ENCODE measurements at regions not wholly inside any gene's neighbourhood (a gene's known extent, or its start where the extent isn't known, plus 50 kb on each side); places are given as distances from the start of the nearest gene placed in this dataset.
A peak's percentile ranks its signal among the peaks of the same experiment; 100 is the strongest.
"Not testable (repeated sequence)": the region's sequence is repeated elsewhere in the genome, so short reads cannot be mapped to it uniquely, and the experiment has no call there.

DNA sequence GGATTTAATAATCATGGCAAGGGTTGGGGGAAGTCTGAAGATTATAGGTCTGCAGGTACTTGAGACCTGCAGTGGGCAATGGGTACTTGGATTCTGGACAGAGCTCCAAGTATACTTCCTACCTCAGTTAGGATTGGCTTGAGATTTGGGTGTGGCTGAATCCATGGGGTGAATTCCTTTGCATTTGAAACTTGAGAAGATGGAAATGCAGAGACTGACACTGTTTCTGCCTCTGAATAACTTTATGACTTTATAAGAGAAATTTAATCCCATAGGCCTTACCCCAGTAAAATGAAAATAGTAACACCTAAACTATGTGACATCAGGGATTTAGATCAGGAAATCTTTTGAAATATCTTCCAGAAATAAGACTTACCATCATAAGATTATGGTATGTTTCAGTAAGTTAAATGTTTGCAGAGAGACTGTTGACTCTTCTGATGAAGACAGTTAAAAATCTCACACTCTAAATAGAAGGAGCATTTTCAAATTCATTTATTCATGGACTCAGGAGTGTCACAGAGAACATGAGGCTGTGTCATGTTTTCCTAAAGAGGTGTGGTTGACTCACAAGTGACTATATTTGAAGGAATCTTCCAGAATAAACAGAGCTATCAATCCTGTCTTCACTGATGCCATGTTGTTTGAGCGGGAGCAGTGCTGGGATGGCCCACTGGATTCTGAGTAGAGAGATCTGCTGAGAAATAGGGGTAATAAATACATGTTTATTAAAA is 513.5 kb upstream of the NR3C2 start:
- no peak for DNase-seq (ENCODE audit: low spot score)

DNA sequence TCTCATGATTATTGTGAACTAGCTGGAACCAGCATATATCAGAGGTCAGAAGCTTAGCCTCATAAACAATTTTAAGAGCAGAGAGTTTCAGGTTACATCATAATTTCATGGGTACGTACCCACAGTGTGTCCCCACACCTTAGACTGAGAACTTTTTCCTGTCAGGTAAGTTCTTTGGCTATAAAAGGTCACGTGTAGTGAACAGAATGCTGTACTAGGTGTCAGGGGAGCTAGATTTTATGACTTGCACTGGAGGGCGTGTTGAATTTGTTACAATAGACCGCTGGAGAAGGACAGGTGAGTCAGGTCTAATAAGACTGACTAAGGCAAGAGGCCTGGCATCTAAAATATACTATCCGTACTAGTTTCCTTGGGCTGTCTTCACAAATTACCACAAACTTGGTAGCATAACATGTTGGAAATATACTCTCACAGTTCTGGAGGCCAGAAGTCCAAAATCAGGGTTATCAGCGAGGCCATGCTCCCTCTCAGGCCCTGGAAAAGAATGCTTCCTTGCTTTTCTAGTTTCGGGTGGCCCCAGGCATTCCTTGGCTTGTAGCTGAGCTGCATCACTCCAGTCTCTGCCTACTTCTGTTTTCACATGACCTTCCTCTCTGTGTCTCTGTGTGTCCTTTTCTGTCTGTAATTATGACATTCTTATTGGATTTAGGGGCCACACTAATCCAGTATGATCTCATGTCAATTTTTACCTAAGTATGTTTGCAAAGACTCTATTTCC is 512.0 kb upstream of the NR3C2 start:
- no peak for DNase-seq (ENCODE audit: low spot score)

DNA sequence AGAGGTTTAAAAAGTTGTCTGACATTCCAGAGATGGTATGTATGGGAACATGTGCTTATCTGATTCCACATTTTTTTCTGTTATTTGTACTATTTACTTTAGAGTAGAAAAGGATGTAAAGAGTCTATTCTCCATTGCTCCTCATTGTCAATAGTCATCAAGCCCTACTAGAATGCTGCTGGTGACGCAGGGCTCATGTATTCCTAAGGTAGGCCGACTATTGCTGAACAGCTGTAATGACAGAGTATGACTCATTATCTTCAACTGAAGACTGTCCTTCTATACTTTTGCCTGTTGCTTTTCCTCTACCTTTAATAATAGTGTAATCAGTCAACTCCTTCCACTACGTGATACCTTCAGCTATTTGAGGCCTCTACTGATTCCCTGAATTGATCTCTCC is 509.1 kb upstream of the NR3C2 start:
- no peak for DNase-seq (ENCODE audit: low spot score)

DNA sequence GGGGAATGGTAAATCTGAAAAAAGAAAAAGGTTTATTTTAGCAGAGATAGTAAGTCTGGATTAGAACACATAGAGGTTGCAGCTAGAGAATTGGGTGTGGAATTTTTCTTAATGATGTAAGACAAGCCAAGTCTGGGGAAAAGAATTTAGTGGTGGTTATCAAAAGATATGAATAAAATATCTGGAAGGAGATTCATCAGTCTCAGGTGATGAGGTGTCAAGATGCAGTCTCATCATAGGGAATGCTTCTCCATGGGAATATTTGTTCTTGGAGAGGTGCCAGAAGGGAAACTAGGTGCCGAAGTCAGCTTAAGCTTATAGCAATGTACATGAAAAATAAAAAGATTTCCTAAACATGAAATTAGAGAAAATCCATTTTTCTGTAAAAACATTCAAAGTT is 504.1 kb upstream of the NR3C2 start:
- no peak for DNase-seq (ENCODE audit: low spot score)

DNA sequence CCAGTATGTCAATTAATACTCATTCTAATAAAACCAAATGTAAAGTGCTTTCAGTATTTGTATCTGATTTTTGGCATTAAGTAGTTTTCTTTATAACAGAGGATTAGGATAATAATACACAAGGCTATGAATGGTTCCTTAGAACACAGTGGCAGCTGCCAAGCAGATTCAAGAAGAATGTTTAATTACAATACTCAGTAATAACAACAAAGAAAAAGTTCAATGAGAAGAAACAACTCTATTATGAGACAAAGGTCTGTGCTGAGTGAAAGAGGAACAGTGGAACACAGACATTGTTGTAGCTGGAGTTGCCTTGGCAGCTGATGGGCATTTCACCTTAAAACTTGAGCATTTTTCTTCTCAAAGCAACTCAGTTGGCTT is 502.6 kb upstream of the NR3C2 start:
- no peak for DNase-seq (ENCODE audit: low spot score)

DNA sequence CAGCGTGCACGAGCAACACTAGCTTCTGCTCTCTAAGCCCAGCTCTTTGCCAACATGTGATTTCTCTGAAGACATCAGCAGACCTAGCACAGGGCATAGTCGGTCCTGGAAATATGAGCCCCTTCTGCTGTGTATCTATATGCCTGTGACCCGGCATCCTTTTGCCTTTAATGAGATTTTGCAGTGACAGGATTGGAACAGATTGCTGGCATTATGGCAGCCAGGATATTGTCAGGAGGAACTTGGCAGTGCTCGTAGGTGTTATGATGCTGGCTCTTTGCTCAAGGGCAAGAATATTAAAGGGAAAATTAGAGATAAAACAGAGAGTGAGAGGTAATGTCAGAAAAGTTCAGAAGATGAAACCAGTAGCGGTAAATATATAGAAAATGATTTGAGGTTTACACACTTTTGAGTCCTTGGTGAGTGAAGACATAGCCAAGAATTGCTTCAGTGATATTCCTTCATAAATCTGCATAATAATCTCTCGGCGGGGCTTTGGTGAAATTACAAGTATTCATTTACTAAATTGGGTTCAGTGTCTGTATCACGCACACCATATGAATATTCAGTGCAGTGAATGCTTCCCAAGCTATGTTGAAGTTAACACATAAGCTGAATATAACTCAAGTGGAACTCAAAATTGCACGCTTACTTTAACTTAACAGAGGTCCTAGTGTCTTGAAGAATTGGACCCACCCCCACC is 502.1 kb upstream of the NR3C2 start:
- no peak for DNase-seq (ENCODE audit: low spot score)

DNA sequence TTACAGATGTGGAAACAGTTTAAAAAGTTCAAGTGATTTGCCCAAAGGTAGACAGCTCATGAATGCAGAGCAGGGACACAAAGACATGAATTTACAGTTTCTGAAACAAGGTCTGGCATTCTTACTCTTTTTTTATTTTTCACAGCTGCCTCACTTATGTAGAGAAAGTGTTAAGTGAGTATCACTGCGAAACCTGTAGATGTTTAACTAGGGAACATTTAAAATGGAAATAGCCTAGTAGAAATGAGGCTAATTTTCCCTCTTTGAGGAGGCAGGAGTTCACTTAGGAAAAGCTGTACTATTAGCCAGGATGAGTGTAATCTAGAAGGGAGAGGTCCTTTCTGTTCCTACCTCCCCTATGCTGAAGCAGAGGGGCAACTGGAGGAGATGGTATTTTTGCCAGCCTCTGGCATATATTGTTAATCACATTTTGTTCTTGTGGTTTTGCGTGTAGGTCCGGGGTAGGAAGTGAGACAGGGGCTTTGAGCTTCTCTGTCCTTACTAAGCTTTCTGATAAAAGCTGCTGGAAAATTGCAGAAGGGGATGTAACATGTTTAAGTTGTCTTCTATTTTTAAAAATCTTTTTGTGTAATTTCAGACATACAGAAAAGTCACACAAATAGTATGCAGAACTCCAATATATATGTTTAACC is 492.8 kb upstream of the NR3C2 start:
- DNase-seq (ENCODE audit: low spot score) = no peak

DNA sequence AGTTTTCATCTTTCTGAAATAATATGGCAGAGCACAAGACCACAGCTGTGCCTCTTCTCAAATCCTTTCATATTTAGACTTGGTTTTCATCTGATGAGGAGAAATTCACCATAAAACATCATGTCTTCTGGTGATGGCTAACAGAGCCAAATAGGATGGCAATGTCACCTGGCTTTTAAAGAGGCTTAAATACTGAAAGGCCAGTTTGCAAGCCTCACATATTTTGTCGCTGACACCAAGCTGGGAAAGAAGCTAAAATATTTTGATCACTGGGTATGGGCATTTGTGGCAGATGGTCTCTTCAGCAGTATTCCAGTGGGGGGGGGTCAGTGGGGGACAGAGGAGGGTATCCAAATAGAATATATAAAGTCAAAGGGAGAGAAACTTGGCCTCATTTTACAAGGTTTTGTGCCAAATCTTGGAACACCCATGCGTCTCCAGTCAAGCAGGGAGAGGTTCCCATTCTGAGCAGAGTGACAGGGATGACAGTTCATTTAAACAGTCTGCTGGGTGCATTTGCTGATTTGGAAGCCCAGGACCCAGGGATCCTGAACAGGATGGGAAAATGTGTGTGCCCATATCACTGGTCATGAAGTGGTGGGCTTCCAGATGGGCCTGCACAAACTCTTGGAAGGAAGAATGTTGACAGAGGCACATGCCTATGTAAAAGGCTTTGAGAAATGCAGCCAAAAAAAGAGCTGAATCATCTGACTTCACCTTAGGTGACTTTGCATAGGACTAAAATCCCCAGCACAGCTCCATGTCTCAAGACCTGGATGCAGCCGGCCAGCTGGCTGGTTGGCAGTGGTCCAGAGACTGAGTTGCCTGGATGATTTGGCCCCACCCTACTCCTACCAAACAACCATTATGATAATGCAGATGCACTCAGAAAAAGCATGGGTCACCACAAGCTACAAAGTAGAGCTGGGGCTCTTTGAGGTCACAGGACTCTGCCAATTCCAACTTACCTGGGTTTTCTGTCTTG is 484.4 kb upstream of the NR3C2 start:
- DNase-seq (ENCODE audit: low spot score) = peak; percentile 19

DNA sequence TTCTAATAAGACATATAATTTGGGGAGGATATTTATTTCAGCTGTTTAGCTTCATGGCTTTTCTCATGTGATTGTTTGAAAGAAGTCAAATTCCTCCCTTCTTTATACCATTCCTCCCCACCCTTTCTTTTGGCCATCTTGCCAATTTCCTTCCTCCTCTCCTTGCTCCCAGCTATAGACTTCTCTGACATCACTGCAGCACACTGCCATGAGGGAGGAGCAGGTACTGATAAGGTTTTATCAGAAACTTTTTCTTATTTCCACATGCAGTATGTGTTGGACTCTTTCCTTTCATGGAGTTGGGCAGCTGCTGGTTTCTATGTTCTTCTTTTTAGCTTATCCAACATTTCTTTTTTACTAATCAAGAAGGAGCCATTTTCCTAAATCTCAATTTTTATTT is 481.7 kb upstream of the NR3C2 start:
- DNase-seq (ENCODE audit: low spot score) = no peak

DNA sequence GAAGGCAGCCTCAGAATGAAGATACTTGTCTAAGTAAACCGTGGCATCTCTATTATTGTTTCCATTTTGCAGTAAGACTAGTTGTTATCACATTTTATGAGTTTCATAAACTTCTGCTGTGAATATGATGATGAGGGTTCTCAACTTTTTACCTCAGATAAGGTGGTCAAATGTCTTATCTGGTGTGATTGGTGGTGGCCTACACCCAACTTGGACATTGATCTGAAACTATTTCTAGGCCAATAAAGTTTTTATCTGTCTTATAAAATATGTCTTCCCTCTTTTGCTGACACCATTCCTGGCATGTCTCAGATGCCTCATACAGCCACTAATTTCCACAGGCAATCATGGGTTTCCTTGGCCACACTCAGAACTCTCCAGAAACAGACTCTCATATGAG is 480.3 kb upstream of the NR3C2 start:
- DNase-seq (ENCODE audit: low spot score) = no peak

DNA sequence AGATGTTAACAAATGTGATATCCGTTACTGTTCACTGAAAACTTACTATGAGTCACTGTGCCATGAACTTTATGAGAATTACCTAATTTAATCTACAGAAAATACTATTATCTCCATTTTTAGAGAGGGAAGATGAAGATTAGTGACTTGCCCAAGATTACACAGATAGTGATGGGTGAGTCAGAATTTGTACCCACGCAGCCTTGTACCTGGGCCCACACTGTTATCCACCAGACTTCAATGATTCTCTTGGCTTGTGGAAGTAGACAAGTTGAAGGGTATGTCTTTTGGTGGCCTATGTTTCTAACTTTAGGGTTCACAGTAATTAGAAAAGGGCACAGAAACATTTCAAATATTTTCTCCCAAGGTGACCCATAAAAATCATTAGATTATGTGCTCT is 472.5 kb upstream of the NR3C2 start:
- DNase-seq (ENCODE audit: low spot score) = no peak

DNA sequence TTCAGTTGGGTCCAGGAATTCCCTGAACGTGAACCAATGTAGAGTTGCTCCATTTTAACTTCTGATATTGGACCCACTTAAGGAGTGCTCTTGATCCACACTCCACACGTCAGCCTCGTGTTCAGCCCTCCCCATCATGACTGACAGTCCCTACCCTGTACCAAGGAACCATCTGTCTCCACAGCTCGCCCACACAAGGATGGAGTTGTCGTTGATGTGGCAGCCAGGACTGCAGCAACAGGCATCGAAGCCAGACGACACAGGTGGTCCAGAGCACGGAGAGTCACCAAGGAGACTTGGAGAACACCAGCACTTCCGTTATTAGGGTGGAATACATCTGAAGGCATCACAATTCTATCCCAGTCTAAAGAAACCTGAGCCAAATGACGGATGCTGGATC is 472.1 kb upstream of the NR3C2 start:
- no peak for DNase-seq (ENCODE audit: low spot score)

DNA sequence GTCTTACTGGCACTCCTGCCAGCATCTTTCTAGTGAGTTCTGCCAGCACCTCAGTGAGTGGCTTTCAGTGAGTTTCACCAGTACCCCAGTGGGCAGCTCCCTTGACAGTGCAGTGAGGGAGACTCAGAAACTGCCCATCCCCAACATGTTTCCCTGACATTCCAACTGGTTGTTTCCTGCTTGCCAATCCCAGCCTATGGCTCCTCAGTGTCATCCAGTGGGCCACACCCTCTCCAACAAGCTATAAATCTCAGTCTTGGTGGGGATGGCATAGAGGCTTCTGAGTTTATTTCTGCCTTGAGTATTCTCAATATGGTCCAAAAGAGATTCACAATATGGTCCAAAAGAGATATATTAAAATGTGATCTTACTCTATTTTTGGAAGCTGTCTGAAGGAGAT is 461.2 kb upstream of the NR3C2 start:
- no peak for DNase-seq (ENCODE audit: low spot score)

DNA sequence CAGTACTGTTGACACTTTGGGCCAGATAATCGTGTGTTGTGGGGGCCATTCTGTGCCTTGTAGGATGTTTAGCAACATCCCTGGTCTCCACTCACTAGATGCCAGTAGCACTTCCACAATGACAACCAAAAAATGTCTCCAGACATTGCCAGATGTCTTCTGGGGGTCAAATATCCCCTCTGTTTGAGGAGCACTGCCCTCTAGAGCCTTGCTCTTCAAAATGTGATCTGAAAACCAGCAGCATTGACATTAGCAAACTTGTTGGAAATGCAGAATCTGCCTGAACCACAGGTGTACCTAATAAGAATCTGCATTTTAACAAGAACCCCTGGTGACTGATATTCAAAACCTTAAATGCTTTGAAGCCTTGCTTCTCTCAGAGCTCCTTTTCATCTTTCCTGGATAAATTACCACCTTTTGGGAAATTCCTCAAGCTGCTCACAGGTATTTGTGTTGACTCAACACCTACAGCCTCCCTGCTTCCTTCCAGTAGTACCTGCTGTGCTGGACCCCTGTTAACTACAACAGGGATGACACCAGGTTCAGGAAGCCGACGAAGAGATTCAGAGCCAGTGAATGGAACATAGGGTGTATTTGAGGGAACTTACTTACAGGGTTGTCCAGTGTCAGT is 459.0 kb upstream of the NR3C2 start:
- no peak for DNase-seq (ENCODE audit: low spot score)

DNA sequence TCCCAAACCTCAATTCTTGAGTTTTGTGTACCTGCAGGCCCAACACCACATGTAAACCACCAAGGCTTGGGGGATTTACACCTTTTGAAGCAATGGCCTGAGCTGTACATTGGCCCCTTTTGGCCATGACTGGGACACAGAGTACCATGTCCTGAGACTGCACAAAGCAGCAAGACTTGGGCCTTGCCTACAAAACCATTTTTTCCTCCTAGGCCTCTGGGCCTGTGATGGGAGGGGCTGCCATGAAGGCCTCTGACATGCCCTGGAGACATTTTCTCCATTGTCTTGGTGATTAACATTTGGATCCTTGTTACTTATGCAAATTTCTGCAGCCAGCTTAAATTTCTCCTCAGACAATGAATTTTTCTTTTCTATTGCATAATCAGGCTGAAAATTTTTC is 455.9 kb upstream of the NR3C2 start:
- DNase-seq (ENCODE audit: low spot score) = not testable (repeated sequence)

DNA sequence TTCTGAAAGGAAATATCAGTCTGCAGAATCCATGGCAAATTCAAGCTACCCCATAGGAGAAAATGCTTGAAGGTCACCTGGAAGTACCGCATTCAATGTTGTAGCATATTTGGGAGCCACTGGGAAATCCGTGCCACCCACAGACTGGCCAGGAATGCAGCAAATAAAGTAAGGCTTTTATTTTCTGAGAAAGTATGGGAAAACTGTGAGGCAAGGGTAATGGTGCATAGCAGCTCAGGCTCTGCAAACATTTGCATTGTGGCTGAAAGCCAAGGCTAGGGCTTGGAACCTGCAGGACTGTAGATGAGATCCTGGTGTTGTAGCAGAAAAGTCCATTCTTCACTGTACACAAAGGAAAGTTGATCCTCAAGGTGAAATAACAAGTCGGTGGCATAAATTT is 450.9 kb upstream of the NR3C2 start:
- no peak for DNase-seq (ENCODE audit: low spot score)

DNA sequence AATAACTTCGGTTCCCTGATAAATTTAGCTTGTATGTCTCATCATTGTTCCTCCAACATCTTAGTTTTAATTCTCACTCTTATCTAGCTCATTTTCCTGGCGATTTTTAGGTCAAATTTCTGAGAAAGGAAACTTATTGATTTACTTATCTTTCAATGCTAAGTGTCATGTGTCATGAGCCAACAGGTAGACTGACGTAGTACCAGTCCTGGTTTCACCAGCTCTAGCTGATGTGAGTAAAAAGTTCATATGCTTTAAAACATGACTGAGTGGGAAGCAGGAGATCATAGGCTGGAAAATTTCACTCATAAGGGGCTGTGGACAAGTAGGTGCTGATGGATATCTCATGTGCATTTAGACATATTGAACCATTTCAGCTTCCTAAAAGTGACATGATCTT is 441.7 kb upstream of the NR3C2 start:
- DNase-seq (ENCODE audit: low spot score) = no peak

DNA sequence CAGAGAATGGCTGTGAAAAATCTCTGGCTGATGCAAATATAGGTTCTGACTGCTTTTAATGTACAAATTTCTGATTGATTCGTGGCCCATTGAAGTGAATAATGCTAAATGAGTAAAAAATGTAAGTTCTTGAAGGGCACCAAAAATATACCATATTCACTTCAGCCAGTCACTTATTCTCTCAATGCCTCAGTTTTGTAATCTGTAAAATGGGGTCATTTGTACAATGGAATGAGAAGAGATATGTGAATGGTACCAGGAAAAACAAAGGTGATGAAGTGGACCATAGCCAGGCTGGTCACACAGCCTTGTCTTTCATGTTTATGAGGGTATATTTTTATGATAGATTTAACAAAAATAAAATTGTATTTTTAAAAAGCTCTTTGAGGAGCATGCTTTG is 441.2 kb upstream of the NR3C2 start:
- DNase-seq (ENCODE audit: low spot score) = no peak

DNA sequence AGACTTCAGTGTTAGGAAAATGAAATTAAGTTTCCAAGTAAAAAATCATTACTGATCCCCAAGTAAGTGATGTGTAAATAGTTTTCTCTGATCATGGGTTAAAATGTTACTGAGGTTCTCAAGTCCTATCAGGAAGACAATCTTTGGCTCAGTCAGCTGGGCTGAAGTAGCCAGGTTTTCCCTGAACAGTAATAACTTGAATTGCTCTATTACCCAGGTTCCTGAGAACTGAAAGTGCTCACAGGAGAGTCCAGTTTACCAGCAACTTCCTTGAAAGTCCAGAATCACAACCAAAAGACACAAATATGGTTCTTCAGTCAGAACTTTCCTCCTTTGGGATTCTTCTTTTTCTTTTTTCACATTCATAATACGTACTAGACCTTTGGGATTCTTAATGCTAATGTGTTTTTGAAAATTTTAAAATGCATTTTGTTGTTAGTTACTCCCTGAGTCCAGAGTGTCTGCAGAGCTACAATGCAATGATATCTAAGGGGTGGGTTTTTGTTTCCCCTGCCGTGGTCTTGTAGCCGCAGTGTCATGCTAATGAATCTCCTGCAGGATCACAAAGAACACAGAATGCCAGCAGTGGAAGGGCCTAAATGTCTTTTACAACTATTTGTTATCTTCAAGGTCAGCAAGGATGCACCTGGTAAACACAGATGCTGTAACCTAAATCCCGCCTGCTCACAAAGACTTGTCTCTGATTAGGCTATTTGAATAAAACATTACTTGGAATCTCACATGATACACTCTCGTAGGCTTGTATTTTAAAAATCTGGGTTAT is 439.8 kb upstream of the NR3C2 start:
- DNase-seq (ENCODE audit: low spot score) = no peak

DNA sequence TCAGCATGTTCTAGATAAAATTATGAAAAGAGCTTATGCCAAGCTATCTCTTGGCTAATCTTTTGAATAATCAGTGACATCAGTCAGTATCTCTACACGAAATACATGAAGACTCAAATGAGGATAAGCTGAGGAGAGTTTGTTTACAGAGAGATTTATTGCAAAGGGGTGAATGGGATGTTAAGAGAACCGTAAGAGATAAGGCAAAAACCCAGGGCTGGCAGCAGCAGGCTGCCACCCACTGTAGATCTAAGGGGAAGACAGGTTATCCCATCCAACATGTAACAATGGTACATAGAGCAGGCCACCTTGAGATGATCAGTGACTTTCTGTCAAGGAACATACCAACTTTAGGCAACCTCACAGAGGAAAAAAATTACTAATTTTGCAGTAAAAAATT is 432.1 kb upstream of the NR3C2 start:
- no peak for DNase-seq (ENCODE audit: low spot score)

Data from mucosa of gallbladder (tissue), 1 donor.